NCI-H2171 treated with DMSO at 0.1 percent for 48 hours (cell line): ENCODE measurements at regions not wholly inside any gene's neighbourhood (a gene's known extent, or its start where the extent isn't known, plus 50 kb on each side); places are given as distances from the start of the nearest gene placed in this dataset.

Source experiments
- DNase-seq: peaks from one replicate; lab custom pipeline; 2025; lab: John Stamatoyannopoulos, UW

DNA sequence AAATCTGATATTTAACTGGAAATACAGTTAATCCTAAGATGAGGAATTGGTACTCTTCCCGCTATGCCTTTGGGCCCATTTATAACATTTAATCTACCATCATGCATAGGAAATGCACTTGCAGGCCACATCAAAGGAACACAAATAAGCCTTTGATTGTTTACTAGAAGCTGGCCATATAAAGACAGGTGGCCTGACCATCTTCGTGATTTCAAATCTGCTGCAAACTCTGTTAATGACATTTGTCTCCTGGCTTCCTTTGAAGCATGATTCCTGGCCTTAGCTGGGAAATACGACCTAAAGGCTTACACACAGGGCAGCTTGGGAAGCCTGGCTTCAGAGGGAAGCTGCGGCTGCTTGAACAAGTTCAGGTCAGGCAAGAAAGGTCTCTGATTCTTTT, 552.1 kb downstream of the CDH26 start:
- DNase-seq, result no peak

DNA sequence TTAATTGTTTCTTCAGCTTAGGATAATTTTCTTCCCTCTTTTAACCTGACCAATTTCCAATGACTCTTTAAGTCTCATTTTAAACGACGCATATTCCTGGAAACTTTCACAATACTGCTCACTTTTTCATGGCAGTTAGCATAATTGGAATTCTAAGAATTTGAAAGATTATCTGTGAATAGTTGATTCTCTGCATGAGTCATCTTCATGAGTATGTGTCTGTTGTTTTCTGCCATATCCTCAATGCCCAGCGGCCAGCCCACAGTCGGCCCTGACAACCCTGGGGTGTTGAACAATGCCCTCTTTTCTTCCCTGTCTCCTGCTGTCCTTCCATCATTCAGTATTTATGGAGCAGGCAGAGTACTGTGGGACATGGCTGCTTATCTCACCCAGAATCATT, 554.2 kb downstream of the CDH26 start:
- DNase-seq, result no peak

DNA sequence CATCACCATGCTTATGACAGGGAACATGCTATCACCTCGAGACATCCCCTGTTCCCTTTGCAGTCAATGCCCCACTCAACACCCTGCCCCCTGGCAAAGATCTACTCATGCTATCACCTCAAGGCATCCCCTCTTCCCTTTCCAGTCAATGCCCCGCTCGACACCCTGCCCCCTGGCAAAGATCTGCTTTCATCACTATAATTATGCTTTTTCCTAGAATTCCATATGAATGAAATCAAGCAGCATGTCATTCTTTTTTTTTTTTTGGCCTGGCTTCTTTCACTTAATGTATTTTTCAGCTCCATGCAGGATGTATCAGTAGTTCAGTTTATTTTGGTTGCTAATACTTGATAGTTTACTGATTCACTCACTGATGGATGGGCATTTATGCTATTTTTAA, 554.9 kb downstream of the CDH26 start:
- DNase-seq, result no peak

DNA sequence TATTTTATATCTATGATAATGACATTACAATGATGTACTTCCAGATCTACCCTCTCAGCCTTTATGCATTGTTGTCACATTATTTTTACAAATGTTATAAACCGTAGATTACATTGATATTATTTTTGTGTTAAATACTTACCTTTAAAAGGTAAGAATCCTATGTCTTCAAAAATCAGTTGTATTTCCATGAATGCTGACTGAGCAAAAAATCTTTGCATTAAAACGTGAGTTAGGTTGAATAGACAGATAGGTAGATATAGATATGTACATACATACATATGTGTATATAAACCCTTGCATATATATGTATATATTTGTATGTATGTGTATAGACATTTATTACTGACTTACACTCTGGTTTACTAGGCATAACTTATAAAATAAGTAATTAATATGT, 558.2 kb downstream of the CDH26 start:
- DNase-seq, result no peak

DNA sequence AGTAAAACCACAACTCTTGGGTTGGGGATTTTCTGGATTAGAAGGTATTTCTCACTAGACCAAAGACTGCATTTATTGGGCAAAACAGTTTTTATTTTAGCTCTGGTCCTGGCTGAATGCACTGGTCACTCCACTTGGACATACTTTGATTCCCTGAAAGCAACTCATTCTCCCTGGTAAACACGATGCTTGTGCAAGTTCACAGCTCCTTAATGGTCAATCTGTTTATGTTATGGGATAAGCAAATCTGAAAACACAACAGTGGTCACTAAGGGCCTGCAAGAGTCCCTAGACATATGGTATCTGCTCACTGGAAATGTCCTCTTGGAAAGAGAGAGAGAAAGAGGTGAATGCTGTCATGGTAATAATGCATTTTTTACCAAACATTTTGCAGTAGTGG, 559.8 kb downstream of the CDH26 start:
- no peak for DNase-seq

DNA sequence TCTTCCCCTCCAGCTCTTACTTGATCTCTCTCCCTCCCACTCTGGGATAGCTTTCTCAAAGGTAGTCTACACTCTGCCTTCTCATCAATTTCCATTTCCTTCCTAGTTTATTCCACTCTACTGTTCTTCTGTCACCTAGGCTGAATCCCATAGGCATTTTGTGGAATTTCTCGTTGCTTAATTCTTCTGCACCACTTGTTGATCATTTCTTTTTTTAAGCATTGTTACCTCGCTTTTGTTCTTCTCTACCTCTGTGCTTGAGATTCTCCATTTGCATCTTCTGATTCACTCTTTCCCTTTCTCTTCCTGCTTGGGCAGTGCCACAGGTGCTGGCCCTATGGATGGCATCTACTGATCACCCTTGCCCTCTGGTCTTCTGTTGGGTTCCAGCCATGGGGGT, 567.2 kb downstream of the CDH26 start:
- no peak for DNase-seq

DNA sequence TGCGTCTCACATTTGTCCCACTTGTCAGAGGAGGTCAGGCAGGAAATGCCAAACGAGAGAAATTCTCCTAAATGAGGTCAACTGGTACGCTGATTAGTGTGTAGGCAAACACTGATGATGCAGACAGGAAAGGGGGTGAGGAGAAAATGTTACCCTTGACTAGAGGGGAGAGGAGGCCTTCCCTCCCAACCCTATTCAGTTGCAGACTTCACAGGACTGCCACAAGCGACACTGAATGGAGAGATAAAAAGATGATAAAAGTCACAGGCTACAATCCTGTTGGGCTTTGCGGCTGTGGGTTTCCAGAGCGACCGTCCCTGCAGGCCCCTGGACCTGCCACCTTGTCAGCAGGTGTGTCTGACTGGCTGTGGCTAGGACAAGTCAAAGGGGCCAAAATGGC, 569.4 kb downstream of the CDH26 start:
- no peak for DNase-seq

DNA sequence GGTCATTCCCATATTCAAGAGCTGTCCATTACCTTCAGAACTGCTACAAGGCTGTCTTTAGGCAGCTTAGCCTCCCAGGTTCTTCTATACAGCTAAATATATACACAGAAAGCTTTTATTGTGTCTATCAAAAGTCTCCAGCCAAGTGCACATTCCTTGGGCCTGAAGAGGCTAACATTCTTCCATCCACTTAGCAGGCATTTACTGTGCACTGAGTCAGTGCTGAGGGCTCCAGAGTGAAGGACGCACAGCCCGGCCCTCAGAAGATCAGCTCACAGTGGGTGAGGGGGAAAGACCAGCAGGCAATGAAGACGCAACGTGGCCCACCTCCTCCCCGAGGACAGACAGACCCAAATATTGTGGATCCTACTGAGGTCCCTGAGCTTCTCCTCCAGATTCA, 569.9 kb downstream of the CDH26 start:
- DNase-seq, result no peak

DNA sequence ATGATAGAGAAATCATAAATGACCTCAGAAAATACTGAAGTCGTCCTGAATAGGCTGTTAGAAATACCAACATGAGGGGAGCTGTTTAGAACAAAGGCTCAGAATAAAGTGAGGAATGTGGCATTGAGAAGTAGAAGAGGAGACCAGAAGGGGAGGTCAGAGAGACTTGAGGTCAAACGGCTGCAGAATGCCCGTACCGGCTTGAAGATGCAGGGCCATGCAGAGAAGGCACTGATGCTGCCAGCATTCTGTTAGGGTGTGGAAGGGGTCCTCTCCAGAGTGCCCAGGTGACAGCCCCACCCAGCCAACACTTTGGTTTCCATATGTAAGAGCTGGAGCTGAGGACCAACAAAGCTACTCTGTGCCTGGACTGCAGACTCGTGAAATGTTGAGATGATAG, 570.9 kb downstream of the CDH26 start:
- DNase-seq, result no peak

DNA sequence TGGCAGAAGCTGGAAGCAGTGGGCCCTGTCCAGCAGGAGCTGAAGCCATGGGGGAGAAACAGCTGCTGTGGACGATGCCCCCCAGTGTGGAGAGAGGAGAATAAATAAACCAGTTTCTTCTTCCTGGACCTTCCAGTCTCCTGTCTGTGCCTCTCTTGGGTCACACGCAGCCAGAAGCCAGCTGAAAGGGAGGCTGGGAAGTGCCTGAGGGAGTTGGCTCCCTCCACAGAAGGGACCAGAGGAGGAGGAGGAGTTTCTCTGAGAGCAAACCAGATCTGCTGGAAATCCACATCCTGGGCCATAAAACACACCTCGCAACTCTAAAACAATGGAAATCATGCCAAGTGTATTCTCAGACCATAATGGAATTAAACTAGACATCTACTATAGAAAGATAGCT, 577.0 kb downstream of the CDH26 start:
- DNase-seq, result no peak

DNA sequence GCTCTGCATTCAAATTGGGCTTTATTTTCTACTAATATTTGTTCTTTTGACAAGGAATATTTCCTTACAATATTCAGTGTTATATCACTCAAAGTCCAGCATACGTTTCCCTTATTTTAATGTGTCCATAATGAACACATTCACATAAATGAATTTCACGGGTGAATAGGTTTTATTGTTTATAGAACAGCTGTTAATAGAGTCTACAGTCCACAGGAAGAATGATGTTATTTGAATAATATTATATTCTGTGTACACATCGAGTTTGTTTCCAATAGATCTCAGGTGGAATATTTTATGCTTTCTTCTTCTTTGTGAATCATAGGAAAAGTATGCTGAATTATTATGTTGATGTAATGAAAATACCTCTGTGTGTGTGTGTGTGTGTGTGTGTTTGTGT, 582.4 kb downstream of the CDH26 start:
- peak; percentile 29 for DNase-seq

DNA sequence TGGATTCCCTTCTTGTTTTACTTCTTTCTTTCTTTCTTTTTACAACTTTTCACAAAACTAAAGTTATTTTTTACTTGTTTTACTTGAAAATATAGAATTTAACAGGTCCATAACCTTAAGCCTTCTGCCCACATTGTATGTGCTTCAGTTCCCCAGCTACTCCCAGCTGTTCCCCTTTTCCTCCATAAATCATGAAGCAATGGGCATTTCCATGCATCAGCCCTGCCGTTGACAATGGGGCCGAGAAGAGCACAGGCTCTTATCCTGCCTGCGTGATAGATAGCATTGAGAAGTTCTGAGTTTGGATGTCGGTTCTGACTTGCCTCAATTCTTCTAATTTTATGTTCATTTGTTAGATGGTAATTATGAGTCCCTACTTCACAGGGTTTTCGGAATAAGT, 583.8 kb downstream of the CDH26 start:
- DNase-seq, result no peak

DNA sequence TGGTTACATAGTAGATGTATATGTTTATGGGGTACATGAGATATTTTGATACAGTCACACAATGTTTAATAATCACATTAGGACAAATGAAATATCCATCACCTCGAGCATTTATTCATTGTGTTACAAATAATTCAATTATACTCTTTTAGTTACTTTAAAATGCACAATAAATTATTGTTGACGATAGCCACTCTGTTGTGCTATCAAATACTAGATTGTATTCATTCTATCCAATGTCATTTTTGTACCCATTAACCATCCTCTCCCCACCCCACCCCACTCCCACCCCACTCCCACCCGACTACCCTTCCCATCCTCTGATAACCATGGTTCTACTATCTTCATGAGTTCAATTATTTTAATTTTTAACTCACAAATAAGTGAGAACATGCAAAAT, 585.4 kb downstream of the CDH26 start:
- no peak for DNase-seq

DNA sequence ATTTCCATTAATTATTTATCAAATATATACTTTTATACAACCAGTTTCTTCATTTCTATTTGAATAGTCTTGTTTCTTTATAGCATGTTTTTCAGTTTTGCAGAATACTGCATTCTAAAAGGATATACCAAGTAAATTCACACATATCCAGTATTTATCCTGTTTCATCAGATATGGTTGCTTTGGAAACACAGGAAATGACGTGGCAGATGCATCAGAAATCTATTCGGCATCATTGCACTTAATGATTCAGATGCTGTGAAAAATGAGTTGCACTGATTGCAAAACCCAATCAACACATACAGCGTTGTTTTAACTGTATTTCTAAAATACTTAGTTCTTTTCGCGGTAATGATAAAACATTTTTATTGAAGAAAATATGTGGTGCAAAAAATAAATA, 594.9 kb downstream of the CDH26 start:
- DNase-seq, result no peak

DNA sequence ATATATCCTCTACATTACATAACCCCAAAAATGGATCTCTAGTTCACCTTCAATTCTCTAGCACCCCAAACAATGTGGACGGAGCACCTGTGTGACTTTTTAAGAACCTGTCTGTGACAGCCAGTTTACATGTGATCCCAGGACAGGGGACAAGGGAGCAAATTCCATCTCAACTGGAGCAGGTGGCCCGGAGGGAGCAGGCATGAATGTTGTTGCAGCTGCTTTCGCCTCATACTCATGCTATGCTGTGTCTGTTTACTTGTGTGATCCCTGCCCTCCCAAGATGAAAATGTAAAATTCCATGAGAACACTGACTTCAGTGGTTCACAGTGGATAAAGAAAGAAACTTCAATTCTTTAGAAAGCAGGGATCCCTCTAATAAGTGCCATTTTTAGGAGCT, 600.3 kb downstream of the CDH26 start:
- DNase-seq, result no peak

DNA sequence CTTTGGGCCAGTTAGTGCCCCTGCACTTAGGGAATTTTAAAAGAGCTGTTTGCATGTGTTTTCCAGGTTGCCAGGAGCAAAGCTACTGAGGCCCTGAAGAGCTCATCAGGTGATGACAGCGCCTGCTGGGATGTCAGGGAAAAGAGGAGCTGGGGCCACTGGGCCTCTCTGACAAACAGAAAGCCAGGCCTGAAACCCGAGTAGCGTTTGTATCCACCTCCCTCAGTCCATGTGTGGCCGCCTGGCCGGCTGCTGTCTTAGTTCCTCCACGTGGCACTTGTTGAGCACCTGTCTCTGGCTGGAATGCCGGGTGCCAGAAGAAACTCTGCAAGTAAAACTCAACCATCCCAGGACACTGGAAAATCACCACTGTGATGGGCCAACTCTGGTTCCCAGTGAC, 601.2 kb downstream of the CDH26 start:
- DNase-seq, result no peak

DNA sequence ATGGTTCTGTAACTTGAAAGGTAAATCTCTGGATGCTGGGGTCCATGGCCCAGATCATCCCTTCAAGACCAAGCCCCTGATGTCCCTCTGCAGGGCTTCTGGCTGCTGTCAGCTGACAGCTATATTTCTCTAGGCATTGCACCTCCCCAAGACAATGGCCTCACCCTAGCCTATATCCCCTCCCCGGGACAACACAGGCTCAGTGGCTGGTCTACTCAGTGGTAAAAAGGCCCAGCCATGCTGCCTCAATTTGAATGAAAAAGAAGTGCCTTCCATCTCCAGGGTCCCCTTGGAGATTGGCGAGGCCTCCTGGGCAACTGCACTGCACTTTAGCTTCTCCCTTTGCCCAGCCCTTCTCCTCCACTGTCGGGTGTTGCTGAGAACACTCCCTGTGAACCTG, 602.8 kb downstream of the CDH26 start:
- DNase-seq, result no peak

DNA sequence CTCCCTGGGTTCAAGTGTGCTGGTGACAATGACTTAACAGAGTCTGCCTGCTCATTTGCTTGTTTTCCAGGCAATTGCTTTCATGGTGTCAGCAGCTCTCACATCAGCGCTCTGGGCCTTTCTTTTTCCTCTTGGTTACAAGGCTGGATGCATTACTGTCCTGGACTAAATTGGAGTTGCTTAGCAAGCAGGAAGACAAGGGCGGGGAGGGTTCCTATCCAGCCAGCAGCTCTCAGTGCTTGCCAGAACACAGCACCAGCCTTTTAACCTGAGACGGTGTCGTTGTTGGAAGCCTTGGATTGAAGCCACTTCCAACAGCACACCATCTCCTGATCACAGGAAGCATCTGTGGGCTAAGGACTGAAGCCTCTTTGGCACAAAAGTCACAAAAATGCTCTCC, 606.9 kb downstream of the CDH26 start:
- DNase-seq, result no peak

DNA sequence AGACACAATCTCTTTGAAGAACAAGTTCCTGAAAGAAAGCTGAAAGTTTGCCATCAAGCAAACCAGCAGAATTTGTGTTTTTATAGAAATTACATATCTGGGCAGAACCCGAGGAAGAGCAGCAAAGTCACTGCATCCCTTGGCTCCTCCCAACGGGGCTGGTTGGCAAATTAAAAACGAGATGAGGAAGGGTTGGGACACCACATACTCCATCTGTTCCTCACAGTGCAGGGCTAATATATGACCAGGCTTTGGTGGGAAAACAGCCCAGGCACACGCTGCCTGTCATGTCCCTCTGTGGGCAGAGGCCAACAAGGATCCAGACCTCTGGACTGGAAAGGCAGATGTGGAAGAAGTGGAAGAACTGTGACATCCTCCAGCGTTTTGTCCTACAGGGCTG, 607.3 kb downstream of the CDH26 start:
- no peak for DNase-seq

DNA sequence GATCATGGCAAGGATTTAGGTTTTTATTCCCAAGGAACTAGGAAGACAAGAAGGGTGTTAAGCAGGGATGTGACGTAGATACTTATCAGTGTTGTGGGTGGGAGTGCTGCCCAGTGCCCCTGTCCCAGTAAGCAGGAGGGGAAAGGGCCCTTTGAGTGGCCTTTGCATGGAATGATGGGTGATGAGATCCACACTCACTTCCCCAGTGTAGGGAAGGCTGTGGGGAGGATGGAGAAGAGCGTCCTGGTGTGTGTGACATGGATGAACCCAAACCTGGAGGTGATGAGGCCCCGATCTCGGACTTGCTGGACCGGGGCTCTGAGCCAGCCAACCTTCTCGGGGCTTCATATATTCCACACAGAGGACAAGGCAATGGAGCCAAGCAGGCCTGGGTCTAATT, 610.9 kb downstream of the CDH26 start:
- no peak for DNase-seq

DNA sequence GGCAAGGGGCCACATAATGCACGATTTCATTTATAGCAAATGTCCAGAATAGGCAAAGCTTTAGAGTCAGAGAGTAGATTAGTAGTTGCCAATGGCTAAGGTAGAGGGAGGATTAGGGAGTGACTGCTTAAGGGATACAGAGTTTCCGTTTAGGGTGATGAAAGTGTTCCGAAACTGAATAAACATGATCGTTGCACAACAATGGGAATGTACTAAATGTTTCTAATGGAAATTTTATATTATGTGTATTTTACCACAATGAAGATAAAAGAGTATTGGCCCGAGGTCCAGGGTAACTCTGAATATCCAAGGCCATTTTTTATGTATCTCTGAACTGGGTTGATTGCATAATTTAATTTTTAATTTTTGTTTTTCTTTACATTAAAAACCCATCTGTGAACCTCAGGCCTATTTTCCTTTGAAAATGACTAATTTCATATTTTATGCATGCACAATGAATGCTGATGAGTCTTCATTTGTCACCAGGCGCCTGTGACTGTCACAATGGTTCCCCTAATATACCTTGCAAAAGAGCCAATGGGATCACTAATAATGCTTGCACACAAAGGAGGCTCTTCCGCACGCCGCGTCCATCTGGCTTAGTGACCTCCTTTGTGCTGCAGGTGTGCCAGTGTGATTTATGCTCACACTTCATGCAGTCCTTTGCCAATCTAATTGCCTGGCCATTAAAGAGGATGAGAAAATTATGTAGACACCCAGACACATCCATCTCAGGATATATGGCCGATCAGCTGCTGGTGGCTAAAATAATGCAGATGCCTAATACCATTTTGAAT, 612.5 kb downstream of the CDH26 start:
- no peak for DNase-seq

DNA sequence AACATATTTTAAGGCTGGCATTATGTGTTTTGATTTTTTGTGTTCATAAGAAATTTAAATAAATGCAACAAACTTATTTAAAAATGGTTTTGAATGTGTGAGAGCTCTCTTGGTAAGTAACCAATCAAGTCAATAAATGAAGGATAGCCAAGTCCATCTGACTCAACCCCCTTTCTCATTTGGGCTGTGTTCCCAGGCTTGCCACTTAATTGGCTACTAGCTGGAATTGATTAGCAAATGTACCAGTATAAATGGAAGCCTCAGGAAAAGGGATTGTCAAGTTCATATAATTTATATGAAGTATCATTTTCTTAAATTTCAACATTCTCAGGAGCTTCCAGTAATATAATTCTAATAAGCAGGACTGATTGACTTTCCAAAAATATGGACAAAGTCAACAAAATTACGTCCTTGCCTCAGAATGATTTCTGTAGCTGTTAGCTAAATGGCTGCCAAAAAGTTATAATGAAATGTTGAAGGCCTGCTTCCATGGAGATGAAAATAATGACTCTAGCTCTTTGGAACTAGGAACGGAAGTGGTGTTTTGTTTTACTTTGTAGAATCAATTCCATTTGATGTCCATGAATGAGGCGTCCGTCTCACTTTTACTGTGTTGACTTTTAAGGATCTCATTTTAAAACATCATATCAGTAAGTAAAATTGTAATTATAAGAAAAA, 614.9 kb downstream of the CDH26 start:
- no peak for DNase-seq

DNA sequence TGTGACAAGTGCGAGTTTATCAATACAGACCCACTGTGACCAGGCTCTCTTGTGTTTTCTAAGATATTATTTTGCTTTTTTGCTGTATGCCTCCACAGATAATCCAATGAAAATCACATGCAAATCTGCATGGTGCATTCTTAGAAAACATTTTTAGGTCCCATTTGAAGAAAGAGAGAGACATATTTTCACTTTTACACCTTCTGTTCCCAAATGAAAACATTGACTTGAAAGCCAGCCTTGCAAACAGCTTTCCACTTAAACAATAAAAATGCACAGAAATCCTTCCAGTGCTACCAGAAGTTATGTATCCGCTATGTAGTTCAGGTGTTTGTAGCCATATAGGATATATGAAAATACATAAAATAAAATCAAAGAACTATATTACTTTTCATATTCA, 618.0 kb downstream of the CDH26 start:
- DNase-seq, result no peak

DNA sequence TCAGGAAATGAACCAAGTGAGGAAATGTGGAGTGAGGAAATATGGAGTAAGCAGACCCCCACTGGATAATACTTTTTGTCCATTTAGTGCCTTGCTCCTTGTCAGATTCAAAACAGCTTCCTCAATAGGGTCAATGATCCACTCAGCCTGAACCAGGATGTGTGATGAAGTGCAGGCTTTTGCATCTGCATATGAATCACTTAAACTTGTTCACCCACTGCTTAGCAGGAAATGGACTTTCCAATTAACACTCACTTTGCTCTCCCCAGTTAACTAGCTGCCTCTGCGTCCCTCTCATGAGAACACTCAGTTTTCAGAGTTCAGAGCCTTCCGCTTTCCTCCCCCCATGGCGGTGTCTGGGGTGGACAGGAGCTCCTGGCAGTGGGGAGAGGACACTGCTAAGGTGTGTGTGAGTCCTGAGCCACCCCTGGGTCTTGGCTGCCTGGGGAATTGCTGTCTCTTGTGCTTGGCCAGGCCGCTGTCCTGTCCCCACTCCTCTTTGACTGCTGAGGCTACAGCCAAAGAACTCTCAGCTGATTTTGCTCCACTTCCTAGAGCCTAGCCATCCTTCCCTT, 621.8 kb downstream of the CDH26 start:
- DNase-seq, result no peak
